Mesenchymal stem cell (in vitro differentiated cells and primary cell): ENCODE measurements at regions not wholly inside any gene's neighbourhood (a gene's known extent, or its start where the extent isn't known, plus 50 kb on each side); places are given as distances from the start of the nearest gene placed in this dataset.

Experiments
- DNase-seq: peaks from one replicate; pipeline ENCODE4 v3.0.0-alpha.2; 2013
- H2AFZ ChIP-seq: one replicate; pipeline ENCODE4 v1.6.1; 2013; ENCODE audit warnings: low read depth, mild to moderate bottlenecking, control low read depth, inconsistent platforms, low read length, moderate library complexity
- H2AK5ac ChIP-seq: 2 replicates; pipeline ENCODE4 v1.6.1; 2013; ENCODE audit warnings: low read length, moderate library complexity, mild to moderate bottlenecking, inconsistent platforms; ENCODE audit not compliant: severe bottlenecking
- H2BK120ac ChIP-seq: one replicate; pipeline ENCODE4 v1.6.1; 2013; ENCODE audit warnings: low read depth, mild to moderate bottlenecking, inconsistent platforms, low read length, moderate library complexity
- H2BK12ac ChIP-seq, 2 experiments: one replicate each; pipeline ENCODE4 v1.6.1; 2013; ENCODE audit warnings: inconsistent platforms in 2 of 2, low read length in 2 of 2, mild to moderate bottlenecking in 2 of 2, moderate library complexity in 2 of 2, control low read depth in 1 of 2
- H2BK15ac ChIP-seq: one replicate; pipeline ENCODE4 v1.6.1; 2013; ENCODE audit warnings: mild to moderate bottlenecking, low read depth, inconsistent platforms; ENCODE audit not compliant: poor library complexity, severe bottlenecking
- H2BK5ac ChIP-seq: 2 replicates; pipeline ENCODE4 v1.6.1; 2013; ENCODE audit warnings: low read depth, mild to moderate bottlenecking, low read length, control low read depth, inconsistent platforms; ENCODE audit not compliant: poor library complexity, severe bottlenecking
- H3K14ac ChIP-seq, 2 experiments: one replicate each; pipeline ENCODE4 v1.6.1; 2013; ENCODE audit warnings: inconsistent platforms in 2 of 2, low read length in 2 of 2, control low read depth in 1 of 2, mild to moderate bottlenecking in 1 of 2, moderate library complexity in 1 of 2
- H3K18ac ChIP-seq, 2 experiments: one replicate each; pipeline ENCODE4 v1.6.1; 2013; ENCODE audit warnings: inconsistent platforms in 2 of 2, low read length in 2 of 2, control low read depth in 1 of 2, low read depth in 1 of 2, mild to moderate bottlenecking in 1 of 2
- H3K23ac ChIP-seq, 2 experiments: one replicate each; pipeline ENCODE4 v1.6.1; 2013; ENCODE audit warnings: inconsistent platforms in 2 of 2, low read length in 2 of 2, mild to moderate bottlenecking in 2 of 2, moderate library complexity in 2 of 2, control low read depth in 1 of 2
- H3K27ac ChIP-seq: 2 replicates; pipeline ENCODE4 v1.5.1; 2013; ENCODE audit warnings: mild to moderate bottlenecking, moderate library complexity, low read length, control low read depth, inconsistent platforms; ENCODE audit not compliant: poor library complexity, severe bottlenecking
- H3K27me3 ChIP-seq, 2 experiments: 2 replicates each; pipeline versions ENCODE4 v1.6.1 to v1.7.0; 2013; ENCODE audit warnings: low read length in 2 of 2, mild to moderate bottlenecking in 2 of 2, moderate library complexity in 2 of 2, control low read depth in 1 of 2, inconsistent platforms in 1 of 2; ENCODE audit not compliant: control insufficient read depth in 1 of 2, insufficient read depth in 1 of 2
- H3K36me3 ChIP-seq, 2 experiments: 2 replicates each; pipeline versions ENCODE4 v1.6.1 to v1.7.0; 2013; ENCODE audit warnings: low read length in 2 of 2, control low read depth in 1 of 2, inconsistent platforms in 1 of 2, low read depth in 1 of 2, mild to moderate bottlenecking in 1 of 2; ENCODE audit not compliant: insufficient read depth in 2 of 2, control insufficient read depth in 1 of 2
- H3K4ac ChIP-seq, 2 experiments: one replicate each; pipeline ENCODE4 v1.6.1; 2013; ENCODE audit warnings: inconsistent platforms in 2 of 2, low read length in 2 of 2, mild to moderate bottlenecking in 2 of 2, moderate library complexity in 2 of 2, control low read depth in 1 of 2, low read depth in 1 of 2
- H3K4me1 ChIP-seq: 2 replicates; pipeline ENCODE4 v1.6.1; 2013; ENCODE audit warnings: low read depth, low read length, control low read depth; ENCODE audit not compliant: control insufficient read depth, insufficient read depth
- H3K4me2 ChIP-seq: 2 replicates; pipeline ENCODE4 v1.6.1; 2013; ENCODE audit warnings: low read length, mild to moderate bottlenecking, inconsistent platforms; ENCODE audit not compliant: poor library complexity, severe bottlenecking
- H3K4me3 ChIP-seq, 2 experiments: 2 replicates each; pipeline versions ENCODE4 v1.5.1 to v1.7.0; 2013; ENCODE audit warnings: low read length in 2 of 2, mild to moderate bottlenecking in 2 of 2, control low read depth in 1 of 2, low read depth in 1 of 2; ENCODE audit not compliant: insufficient read depth in 1 of 2
- H3K79me1 ChIP-seq: replicated peaks from 2 replicates; pipeline ENCODE4 v1.6.1; 2013; ENCODE audit warnings: mild to moderate bottlenecking, control low read depth, low read length, inconsistent platforms; ENCODE audit not compliant: poor library complexity, severe bottlenecking
- H3K9ac ChIP-seq: 2 replicates; pipeline ENCODE4 v1.7.0; 2013; ENCODE audit warnings: mild to moderate bottlenecking, low read length, moderate library complexity
- H3K9me3 ChIP-seq: 2 replicates; pipeline ENCODE4 v1.7.0; 2013; ENCODE audit warnings: mild to moderate bottlenecking, low read length; ENCODE audit not compliant: control insufficient read depth
- H4K8ac ChIP-seq: one replicate; pipeline ENCODE4 v1.6.1; 2013; ENCODE audit warnings: inconsistent platforms, mild to moderate bottlenecking, low read length, moderate library complexity
- H4K91ac ChIP-seq: one replicate; pipeline ENCODE4 v1.6.1; 2013; ENCODE audit warnings: mild to moderate bottlenecking, low read length, inconsistent platforms
- WGBS: methylation state at CpG from one replicate; pipeline ENCODE4 v1.1.7; 2013; ENCODE audit warnings: mixed read lengths; 5-methylcytosine and 5-hydroxymethylcytosine counted together

DNA sequence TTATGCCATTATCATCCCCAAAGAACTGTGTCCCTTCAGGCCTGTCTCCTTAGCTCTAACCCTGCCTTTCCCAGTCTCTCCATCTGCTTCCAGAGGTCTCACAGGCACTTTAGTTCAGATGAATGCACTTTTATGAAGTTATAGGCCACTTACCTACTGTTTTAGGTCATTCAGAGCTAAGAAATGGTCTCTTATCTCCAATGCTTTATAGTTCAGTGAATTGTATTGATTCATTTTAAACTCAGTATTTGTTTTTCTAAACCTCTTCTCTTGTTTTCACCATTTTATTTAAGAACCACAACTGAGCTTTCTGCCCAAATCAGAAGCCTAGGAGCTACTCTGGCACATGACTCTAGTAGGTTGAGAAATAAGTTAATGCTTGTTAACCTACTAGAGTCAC is 197.5 kb upstream of the ATP2B1 start:
- H2AK5ac ChIP-seq = no peak overlapping the region
- no peak overlapping the region for H2BK120ac ChIP-seq

DNA sequence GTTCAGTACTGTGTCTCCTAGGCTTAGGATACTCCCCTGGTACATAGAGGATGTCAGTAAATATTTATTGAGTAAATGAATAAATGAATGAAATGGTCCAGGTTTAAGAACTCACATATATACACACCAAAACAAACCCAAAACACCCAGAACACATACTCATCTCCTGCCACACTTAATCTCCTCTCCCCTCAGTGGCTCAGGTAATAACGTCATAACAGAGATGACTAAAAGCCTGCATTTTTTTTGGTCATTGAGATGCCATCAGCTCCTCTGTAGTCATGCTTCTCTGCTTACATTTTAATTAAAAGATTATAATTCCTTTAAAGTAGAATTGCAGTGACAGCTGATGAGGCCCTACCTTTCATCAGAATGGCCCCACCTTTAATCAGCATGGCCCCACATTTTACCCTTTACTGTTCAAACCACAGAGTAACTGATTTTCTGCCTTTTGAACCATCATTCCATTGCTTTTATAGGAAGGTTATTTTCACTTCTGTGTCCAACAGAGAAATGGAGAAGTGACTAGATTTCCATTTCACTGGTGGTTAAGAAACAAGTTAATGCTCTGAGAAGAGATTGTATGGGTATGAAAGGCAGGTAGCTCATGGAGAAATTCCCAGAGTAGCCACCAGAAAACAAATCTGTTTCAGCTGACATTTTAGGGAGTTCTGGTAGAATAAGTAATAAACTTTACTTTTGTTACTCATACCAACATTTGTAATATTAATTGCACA is 193.4 kb upstream of the ATP2B1 start:
- Histone ChIP-seq H3K27ac (no peak overlapping the region), H3K79me1 (no peaks in the 10 kb centered on the region)
- 0% methylated on average over 1 of the region's 1 CpG for WGBS

More for the DNA sequence above, 197.5 kb upstream of the ATP2B1 start:
- no peaks in the 10 kb centered on the region for H3K79me1 ChIP-seq
- no peak overlapping the region for H4K8ac ChIP-seq
- no peaks in the 10 kb centered on the region for H3K36me3 ChIP-seq
- H3K4me1 ChIP-seq = no peaks in the 10 kb centered on the region
- no peak overlapping the region for H3K27ac ChIP-seq
- no peak overlapping the region for H3K23ac ChIP-seq
- no peak overlapping the region for H2BK12ac ChIP-seq
- no peak overlapping the region for H4K91ac ChIP-seq
- H3K14ac ChIP-seq = no peak overlapping the region
- H3K4me3 ChIP-seq = no peak overlapping the region
- H3K18ac ChIP-seq = no peak overlapping the region
- H3K27me3 ChIP-seq = no peaks in the 10 kb centered on the region
- H3K9ac ChIP-seq = no peak overlapping the region
- DNase-seq = no peak
- no peak overlapping the region for H2BK5ac ChIP-seq
- H2BK15ac ChIP-seq = no peak overlapping the region
- H2AFZ ChIP-seq = no peak overlapping the region
- no peak overlapping the region for H3K4me2 ChIP-seq
- H3K9me3 ChIP-seq = no peaks in the 10 kb centered on the region
- no peak overlapping the region for H3K4ac ChIP-seq

GRCh38 chr12:89901319-89901718 is 192.7 kb upstream of the ATP2B1 start:
- no peaks in the 10 kb centered on the region for H3K27me3 ChIP-seq
- H3K79me1 ChIP-seq = no peaks in the 10 kb centered on the region
- H3K14ac ChIP-seq = no peak overlapping the region
- H2BK12ac ChIP-seq = no peak overlapping the region
- no peak overlapping the region for H3K23ac ChIP-seq
- 57% methylated on average over 2 of the region's 2 CpGs for WGBS
- H3K36me3 ChIP-seq = no peaks in the 10 kb centered on the region
- H3K9ac ChIP-seq = no peak overlapping the region
- H2BK15ac ChIP-seq = no peak overlapping the region
- no peak overlapping the region for H3K4ac ChIP-seq
- no peak overlapping the region for H4K8ac ChIP-seq
- H2AFZ ChIP-seq = no peak overlapping the region
- H4K91ac ChIP-seq = no peak overlapping the region
- no peaks in the 10 kb centered on the region for H3K9me3 ChIP-seq
- H3K18ac ChIP-seq = no peak overlapping the region
- H3K27ac ChIP-seq = no peak overlapping the region
- no peak overlapping the region for H3K4me3 ChIP-seq
- H3K4me1 ChIP-seq = no peaks in the 10 kb centered on the region
- H2BK5ac ChIP-seq = no peak overlapping the region
- H2BK120ac ChIP-seq = no peak overlapping the region
- H3K4me2 ChIP-seq = no peak overlapping the region
- H2AK5ac ChIP-seq = no peak overlapping the region
- DNase-seq = no peak

More for the DNA sequence above, 193.4 kb upstream of the ATP2B1 start:
- Histone ChIP-seq H3K23ac (no peak overlapping the region), H4K91ac (no peak overlapping the region), H3K4me3 (no peak overlapping the region), H3K18ac (no peak overlapping the region), H2AFZ (no peak overlapping the region), H2BK120ac (no peak overlapping the region), H2BK12ac (no peak overlapping the region), H2BK15ac (no peak overlapping the region), H3K9me3 (no peaks in the 10 kb centered on the region), H3K36me3 (no peaks in the 10 kb centered on the region), H3K4me1 (no peaks in the 10 kb centered on the region), H3K27me3 (no peaks in the 10 kb centered on the region), H4K8ac (no peak overlapping the region), H3K4me2 (no peak overlapping the region), H3K14ac (no peak overlapping the region), H3K4ac (no peak overlapping the region), H2AK5ac (no peak overlapping the region), H2BK5ac (no peak overlapping the region), H3K9ac (no peak overlapping the region)
- DNase-seq = no peak

DNA sequence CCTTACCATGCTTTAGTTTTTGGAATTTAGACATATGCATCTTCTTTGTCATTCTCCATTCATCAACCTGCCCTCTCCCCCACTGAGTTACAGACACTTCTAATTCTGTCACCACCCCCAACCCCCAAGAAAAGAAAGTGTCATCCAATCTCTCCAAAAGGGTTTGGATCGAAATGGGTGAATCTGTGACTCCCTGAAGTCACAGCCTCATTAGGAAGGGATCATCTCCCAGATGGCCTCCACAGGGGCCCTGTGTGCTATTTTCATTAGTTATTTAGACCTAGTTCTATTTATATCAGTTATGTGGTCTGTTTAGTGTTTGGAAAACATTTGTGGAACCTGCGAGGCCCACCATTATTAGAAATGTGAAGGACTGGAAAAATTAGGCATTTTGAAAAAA is 191.0 kb upstream of the ATP2B1 start:
- no peaks in the 10 kb centered on the region for H3K4me1 ChIP-seq
- H3K23ac ChIP-seq = no peak overlapping the region
- H2BK5ac ChIP-seq = no peak overlapping the region
- no peak overlapping the region for H2AFZ ChIP-seq
- H3K27me3 ChIP-seq = no peaks in the 10 kb centered on the region
- H3K4me2 ChIP-seq = no peak overlapping the region
- H4K8ac ChIP-seq = no peak overlapping the region
- no peak overlapping the region for H3K14ac ChIP-seq
- DNase-seq = no peak
- no peaks in the 10 kb centered on the region for H3K36me3 ChIP-seq
- no peak overlapping the region for H3K9ac ChIP-seq
- no peak overlapping the region for H3K4ac ChIP-seq
- H2BK15ac ChIP-seq = no peak overlapping the region
- H2AK5ac ChIP-seq = no peak overlapping the region
- no peak overlapping the region for H3K4me3 ChIP-seq
- H3K9me3 ChIP-seq = no peaks in the 10 kb centered on the region
- no peak overlapping the region for H4K91ac ChIP-seq
- WGBS = 88% methylated on average over 2 of the region's 2 CpGs
- H2BK12ac ChIP-seq = no peak overlapping the region
- no peak overlapping the region for H2BK120ac ChIP-seq
- no peak overlapping the region for H3K27ac ChIP-seq
- no peak overlapping the region for H3K18ac ChIP-seq
- H3K79me1 ChIP-seq = no peaks in the 10 kb centered on the region
